GM10266 (cell line): ENCODE measurements at regions not wholly inside any gene's neighbourhood (a gene's known extent, or its start where the extent isn't known, plus 50 kb on each side); places are given as distances from the start of the nearest gene placed in this dataset.

Experiments used
- DNase-seq: peaks from one replicate; pipeline ENCODE4 v3.0.0; 2012; ENCODE audit errors: extremely low spot score
- CTCF ChIP-seq: IDR thresholded peaks from 2 replicates; pipeline ENCODE4 v1.5.1; 2012; ENCODE audit warnings: mild to moderate bottlenecking, low read depth; ENCODE audit not compliant: control insufficient read depth, insufficient read depth; ENCODE audit errors: missing control alignments

GRCh38 chr9:11063263-11063662, 450.5 kb upstream of the PTPRD start:
- no peak for TF ChIP-seq CTCF
- DNase-seq: no peak

DNA sequence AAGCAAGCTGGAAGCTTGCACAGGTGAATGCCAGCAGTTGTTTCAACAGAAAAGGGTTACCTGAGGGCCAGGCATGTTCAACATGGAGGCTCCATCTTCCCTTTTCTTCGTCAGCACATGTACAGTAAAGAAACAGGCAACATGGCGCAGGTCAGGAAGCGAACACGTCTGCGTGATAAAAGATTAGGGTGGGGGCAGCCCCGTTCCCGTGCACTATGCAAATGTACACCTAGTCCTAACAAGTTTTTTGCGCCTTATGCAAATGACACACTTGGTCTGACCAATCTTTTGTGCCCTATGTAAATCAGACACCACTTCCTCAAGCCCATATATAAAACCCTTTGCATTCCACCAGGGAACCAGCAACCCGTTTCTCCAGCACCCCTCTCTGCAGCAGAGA, 452.1 kb upstream of the PTPRD start:
- no peak for DNase-seq
- no peak for TF ChIP-seq CTCF

GRCh38 chr9:11072176-11072575, 459.4 kb upstream of the PTPRD start:
- no peak for DNase-seq
- no peak for TF ChIP-seq CTCF

GRCh38 chr9:11086561-11086960, 473.8 kb upstream of the PTPRD start:
- DNase-seq: no peak
- TF ChIP-seq CTCF: no peak

GRCh38 chr9:11088821-11089374, 476.1 kb upstream of the PTPRD start:
- no peak for DNase-seq
- TF ChIP-seq CTCF: no peak

GRCh38 chr9:11092974-11093373, 480.2 kb upstream of the PTPRD start:
- no peak for TF ChIP-seq CTCF
- no peak for DNase-seq

- no peak for DNase-seq
- no peak for TF ChIP-seq CTCF
Observed at GRCh38 chr9:11097020-11097419, 484.2 kb upstream of the PTPRD start.
